Loucy (cell line): ENCODE measurements at regions not wholly inside any gene's neighbourhood (a gene's known extent, or its start where the extent isn't known, plus 50 kb on each side); places are given as distances from the start of the nearest gene placed in this dataset.

Experiments
- H2AFZ ChIP-seq: fragments of 200-600 bp; sonication (generic); 2 replicates; pipeline ENCODE4 v1.6.0; 2016; ENCODE audit warnings: antibody characterized with exemption, mild to moderate bottlenecking, low read length, moderate library complexity
- H3F3A ChIP-seq: fragments of 200-600 bp; 2 replicates; pipeline ENCODE4 v1.6.0; 2016; ENCODE audit warnings: antibody characterized with exemption, low read depth, mild to moderate bottlenecking
- H3K27me3 ChIP-seq: fragments of 200-600 bp; sonication (generic); 2 replicates; pipeline ENCODE4 v1.6.1; 2014; ENCODE audit warnings: low read length, mild to moderate bottlenecking; ENCODE audit not compliant: insufficient read depth, poor library complexity, severe bottlenecking
- H3K36me3 ChIP-seq: fragments of 200-600 bp; sonication (generic); 2 replicates; pipeline ENCODE4 v1.6.1; 2016; ENCODE audit warnings: low read length; ENCODE audit not compliant: insufficient read depth
- H3K4me1 ChIP-seq: fragments of 200-600 bp; sonication (generic); 2 replicates; pipeline ENCODE4 v1.5.1; 2014; ENCODE audit warnings: low read length, mild to moderate bottlenecking; ENCODE audit not compliant: insufficient read depth, poor library complexity, severe bottlenecking
- H3K4me2 ChIP-seq: fragments of 200-600 bp; sonication (generic); 2 replicates; pipeline ENCODE4 v1.6.0; 2014; ENCODE audit warnings: antibody characterized with exemption, low read length, low read depth, mild to moderate bottlenecking; ENCODE audit not compliant: poor library complexity, severe bottlenecking
- H3K4me3 ChIP-seq: fragments of 200-600 bp; sonication (generic); 2 replicates; pipeline ENCODE4 v1.5.1; 2014; ENCODE audit warnings: low read length, mild to moderate bottlenecking, mixed read lengths; ENCODE audit not compliant: poor library complexity, severe bottlenecking
- H3K79me2 ChIP-seq: fragments of 200-600 bp; sonication (generic); 2 replicates; pipeline ENCODE4 v1.6.1; 2014; ENCODE audit warnings: low read length; ENCODE audit not compliant: insufficient read depth
- H3K9ac ChIP-seq: fragments of 200-600 bp; sonication (generic); 2 replicates; pipeline ENCODE4 v1.6.0; 2014; ENCODE audit warnings: mild to moderate bottlenecking, low read depth, low read length, moderate library complexity; ENCODE audit not compliant: poor library complexity, severe bottlenecking
- H3K9me2 ChIP-seq: fragments of 200-600 bp; sonication (generic); replicated peaks from 2 replicates; pipeline ENCODE4 v1.6.1; 2016; ENCODE audit warnings: low read depth, low read length, mixed read lengths
- H3K9me3 ChIP-seq: fragments of 200-600 bp; sonication (generic); 2 replicates; pipeline ENCODE4 v1.6.1; 2014; ENCODE audit warnings: mild to moderate bottlenecking, antibody characterized with exemption, low read length, low read depth; ENCODE audit not compliant: insufficient read depth
- H4K20me1 ChIP-seq: fragments of 200-600 bp; sonication (generic); 2 replicates; pipeline ENCODE4 v1.6.0; 2014; ENCODE audit warnings: antibody characterized with exemption, low read length, mild to moderate bottlenecking; ENCODE audit not compliant: insufficient read depth, poor library complexity, severe bottlenecking
- CTCF ChIP-seq: fragments of 200-600 bp; sonication (generic); conservative IDR thresholded peaks from 2 replicates; pipeline ENCODE4 v1.5.1; 2014; ENCODE audit warnings: mild to moderate bottlenecking, antibody characterized with exemption, low read length
- EZH2phosphoT487 ChIP-seq: fragments of 200-600 bp; IDR thresholded peaks from 2 replicates; pipeline ENCODE4 v1.6.1; 2018; ENCODE audit warnings: antibody characterized with exemption, mild to moderate bottlenecking, moderate library complexity, borderline replicate concordance

DNA sequence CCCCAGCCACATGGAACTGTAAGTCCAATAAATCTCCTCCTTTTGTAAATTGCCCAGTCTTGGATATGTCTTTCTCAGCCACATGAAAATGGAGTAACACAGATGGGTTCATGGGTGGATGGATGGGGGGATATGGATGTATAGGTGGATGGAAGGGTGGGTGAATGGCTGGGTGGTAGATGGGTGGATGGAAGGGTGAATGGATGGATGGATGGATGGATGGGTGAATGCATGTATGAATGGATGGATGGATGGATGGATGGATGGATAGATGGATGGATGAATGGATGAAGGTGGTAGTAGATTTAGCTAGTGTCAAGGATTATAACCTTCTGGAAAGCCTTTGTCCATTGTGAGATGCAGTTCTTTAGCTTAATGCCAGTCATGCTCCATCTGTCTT is 146.1 kb upstream of the ATP2B2 start:
- Histone ChIP-seq H3K79me2 (no peaks in the 10 kb centered on the region), H3K9me2 (no peaks in the 10 kb centered on the region), H2AFZ (no peak overlapping the region), H3F3A (no peaks in the 10 kb centered on the region), H3K36me3 (no peaks in the 10 kb centered on the region), H3K4me2 (no peak overlapping the region), H3K4me1 (no peaks in the 10 kb centered on the region), H3K27me3 (no peaks in the 10 kb centered on the region), H3K9ac (no peak overlapping the region), H3K9me3 (no peaks in the 10 kb centered on the region), H3K4me3 (no peak overlapping the region), H4K20me1 (no peaks in the 10 kb centered on the region)
- TF ChIP-seq EZH2phosphoT487 (no peak), CTCF (no peak)

DNA sequence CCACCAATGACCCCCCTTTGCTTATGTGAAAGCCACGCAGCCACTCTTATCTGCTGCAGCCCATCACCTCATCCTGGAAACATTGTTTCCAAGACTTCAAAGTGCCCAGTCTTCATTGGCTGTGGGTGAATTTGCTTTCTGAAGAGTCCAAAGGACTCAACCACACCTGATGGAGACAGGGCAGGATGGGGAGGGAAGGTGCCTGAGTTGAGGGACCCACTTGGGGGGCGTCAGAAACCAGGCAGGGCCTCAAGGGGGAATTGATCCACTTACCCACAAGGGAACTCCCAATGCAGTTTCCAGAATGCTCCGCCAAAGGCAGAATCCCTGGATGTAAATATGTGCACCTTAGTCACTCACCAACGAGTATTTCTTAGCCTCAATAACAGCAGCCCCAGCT is 147.9 kb upstream of the ATP2B2 start:
- H3K4me3 ChIP-seq = no peak overlapping the region
- no peaks in the 10 kb centered on the region for H3K27me3 ChIP-seq
- no peaks in the 10 kb centered on the region for H3K9me3 ChIP-seq

DNA sequence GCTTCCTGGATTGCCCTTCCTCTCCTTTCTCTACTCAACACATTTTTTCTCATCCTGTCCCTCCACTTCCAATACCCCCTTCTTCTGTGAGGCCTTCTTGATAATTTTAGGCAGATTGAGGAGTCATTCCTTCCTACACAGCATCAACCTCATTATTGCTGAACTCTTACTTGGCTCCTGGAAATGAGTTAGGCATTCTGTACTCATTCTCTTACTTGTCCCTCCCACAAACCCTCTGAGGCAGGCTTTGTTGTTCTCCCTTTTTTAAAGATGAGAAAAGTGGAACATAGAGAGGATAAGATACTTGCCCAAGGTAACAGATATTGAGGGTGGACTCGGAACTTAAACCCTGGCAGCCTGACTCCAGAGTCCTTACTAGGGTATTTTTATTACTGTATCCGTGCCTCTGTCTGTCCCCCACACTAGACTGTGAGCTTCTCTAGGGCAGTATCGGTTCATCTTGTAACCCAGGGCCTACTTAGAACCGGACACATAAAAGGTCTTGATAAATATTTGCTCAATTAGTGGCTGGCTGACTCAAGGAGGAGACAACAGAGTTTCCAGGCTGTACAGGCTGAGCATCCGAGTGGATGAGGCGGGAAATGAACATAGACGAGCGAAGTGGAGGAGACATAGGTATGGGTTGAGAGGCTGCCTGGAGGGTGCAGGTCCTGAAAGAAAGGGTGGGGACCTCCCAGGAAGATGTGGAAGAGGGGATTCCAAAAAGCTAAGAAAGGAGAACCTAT is 148.7 kb upstream of the ATP2B2 start:
- TF ChIP-seq EZH2phosphoT487 = no peak
- TF ChIP-seq CTCF = no peak
- no peaks in the 10 kb centered on the region for H3K27me3 ChIP-seq

More for the DNA sequence above, 147.9 kb upstream of the ATP2B2 start:
- Histone ChIP-seq H3F3A (no peaks in the 10 kb centered on the region), H4K20me1 (no peaks in the 10 kb centered on the region), H3K36me3 (no peaks in the 10 kb centered on the region), H3K4me2 (no peak overlapping the region), H3K9me2 (no peaks in the 10 kb centered on the region), H2AFZ (no peak overlapping the region), H3K4me1 (no peaks in the 10 kb centered on the region), H3K9ac (no peak overlapping the region), H3K79me2 (no peaks in the 10 kb centered on the region)
- TF ChIP-seq CTCF (no peak), EZH2phosphoT487 (no peak)

More for the DNA sequence above, 148.7 kb upstream of the ATP2B2 start:
- no peaks in the 10 kb centered on the region for H3K9me3 ChIP-seq
- no peaks in the 10 kb centered on the region for H3F3A ChIP-seq
- no peak overlapping the region for H3K9ac ChIP-seq
- no peaks in the 10 kb centered on the region for H3K4me1 ChIP-seq
- H3K4me3 ChIP-seq = no peak overlapping the region
- no peaks in the 10 kb centered on the region for H4K20me1 ChIP-seq
- H3K9me2 ChIP-seq = no peaks in the 10 kb centered on the region
- no peak overlapping the region for H3K4me2 ChIP-seq
- H2AFZ ChIP-seq = no peak overlapping the region
- H3K36me3 ChIP-seq = no peaks in the 10 kb centered on the region
- H3K79me2 ChIP-seq = no peaks in the 10 kb centered on the region
